ENCODE measurements at regions not wholly inside any gene's neighbourhood (a gene's known extent, or its start where the extent isn't known, plus 50 kb on each side); places are given as distances from the start of the nearest gene placed in this dataset.

- no peak overlapping the region for H4K8ac ChIP-seq (ENCODE audit: extremely low read depth, insufficient read depth, low read length)
- no peak overlapping the region for H3K56ac ChIP-seq (replicated peaks; ENCODE audit: insufficient read length, low read depth, low read length)
- peaks cover 0 to 3% of the 10 kb centered on the region in 2 experiments; a peak in 1 of 4 replicates for H3K9me3 ChIP-seq (ENCODE audit: insufficient read depth in 2 of 2, low read depth in 1 of 2, low read length in 1 of 2)
- H4K91ac ChIP-seq (replicated peaks; ENCODE audit: insufficient read length, low read length), result no peak overlapping the region
- H3K27me3 ChIP-seq (replicated peaks in 1 of 4; ENCODE audit: control insufficient read depth in 3 of 4, extremely low read depth in 1 of 4, insufficient read depth in 3 of 4, low read length in 3 of 4), result no peaks in the 10 kb centered on the region
- no peak overlapping the region for H2AK5ac ChIP-seq (ENCODE audit: low read depth, low read length)
- no peak overlapping the region for H3K14ac ChIP-seq (ENCODE audit: insufficient read length)
- no peaks in the 10 kb centered on the region for H3K79me1 ChIP-seq (ENCODE audit: low read depth, low read length)
- H2AFZ ChIP-seq (ENCODE audit: low read length), result no peak overlapping the region
- no peak overlapping the region for H2BK12ac ChIP-seq (ENCODE audit: low read depth, low read length)
- no peak overlapping the region for H4K5ac ChIP-seq (ENCODE audit: insufficient read length, low read depth, low read length)
- H2BK15ac ChIP-seq (ENCODE audit: low read length), result no peak overlapping the region
- no peak overlapping the region for H3K4me3 ChIP-seq (ENCODE audit: extremely low read depth in 1 of 4, insufficient read depth in 2 of 4, low read depth in 3 of 4, low read length in 4 of 4)
- TF ChIP-seq ATF3 (IDR thresholded peaks at IDR 0.05; ENCODE audit: insufficient read depth, low read depth, low read length) (no peak), CHD2 (IDR thresholded peaks at IDR 0.05; ENCODE audit: low read length) (no peak), MAX (IDR thresholded peaks at IDR 0.05) (no peak), ZNF274 (IDR thresholded peaks at IDR 0.05; ENCODE audit: borderline replicate concordance, extremely low read depth, low read length) (no peak), POLR2A (IDR thresholded peaks at IDR 0.05; ENCODE audit: control extremely low read depth in 1 of 2, low read depth in 2 of 2, low read length in 2 of 2) (no peak), SIX5 (IDR thresholded peaks at IDR 0.05; ENCODE audit: low read depth, low read length) (no peak), SRF (IDR thresholded peaks at IDR 0.05; ENCODE audit: low read depth, low read length) (no peak), SAP30 (IDR thresholded peaks at IDR 0.05; ENCODE audit: insufficient read depth, insufficient replicate concordance, low read length) (no peak), RBBP5 (IDR thresholded peaks at IDR 0.05; ENCODE audit: borderline replicate concordance, low read depth, low read length) (no peak), NRF1 (IDR thresholded peaks at IDR 0.05; ENCODE audit: low read depth, low read length) (no peak), GTF2F1 (IDR thresholded peaks at IDR 0.05; ENCODE audit: borderline replicate concordance, low read depth, low read length) (no peak), JUND (IDR thresholded peaks at IDR 0.05; ENCODE audit: low read length) (no peak), BRCA1 (IDR thresholded peaks at IDR 0.05; ENCODE audit: low read depth, low read length) (no peak), HDAC6 (IDR thresholded peaks at IDR 0.05; ENCODE audit: low read depth, low read length) (no peak)
- TF ChIP-seq, protein P1, sequence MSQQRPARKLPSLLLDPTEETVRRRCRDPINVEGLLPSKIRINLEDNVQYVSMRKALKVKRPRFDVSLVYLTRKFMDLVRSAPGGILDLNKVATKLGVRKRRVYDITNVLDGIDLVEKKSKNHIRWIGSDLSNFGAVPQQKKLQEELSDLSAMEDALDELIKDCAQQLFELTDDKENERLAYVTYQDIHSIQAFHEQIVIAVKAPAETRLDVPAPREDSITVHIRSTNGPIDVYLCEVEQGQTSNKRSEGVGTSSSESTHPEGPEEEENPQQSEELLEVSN (IDR thresholded peaks at IDR 0.05), result no peak
- no peak overlapping the region for H3K18ac ChIP-seq (ENCODE audit: extremely low read depth, low read length)
- ChIA-PET POLR2A (ENCODE audit: partially characterized antibody) (no interaction called here), CTCF (ENCODE audit: partially characterized antibody) (interaction anchor here (0.9 to 6.4 kb wide), 3 partner anchors 9 to 52 kb away, joined by 3 to 52 read pairs (median 4); no protein-coding TSS in a partner anchor)
- H3K4ac ChIP-seq (replicated peaks; ENCODE audit: insufficient read length, low read depth, low read length), result no peak overlapping the region
- DNase-seq (ENCODE audit: low read depth in 1 of 2, low spot score in 2 of 2) (no peak), FAIRE-seq (no peak)
- H3K79me2 ChIP-seq (ENCODE audit: control insufficient read depth in 1 of 2, insufficient read depth in 2 of 2, low read length in 2 of 2), result no peaks in the 10 kb centered on the region
- H3K4me1 ChIP-seq (replicated peaks in 1 of 4; ENCODE audit: control insufficient read depth in 3 of 4, insufficient read depth in 4 of 4, low read length in 3 of 4), result no peaks in the 10 kb centered on the region
- H3K4me2 ChIP-seq (ENCODE audit: insufficient read depth in 1 of 2, low read depth in 2 of 2, low read length in 2 of 2), result no peak overlapping the region
- H2BK20ac ChIP-seq (ENCODE audit: low read length), result no peak overlapping the region
- H3K36me3 ChIP-seq (ENCODE audit: control insufficient read depth in 2 of 4, insufficient read depth in 4 of 4, low read length in 3 of 4), result no peaks in the 10 kb centered on the region
- H2BK120ac ChIP-seq (replicated peaks; ENCODE audit: low read depth, low read length), result no peak overlapping the region
- no peaks in the 10 kb centered on the region for H3K23me2 ChIP-seq (ENCODE audit: low read depth, low read length)
- no peak overlapping the region for H3K9ac ChIP-seq (replicated peaks in 1 of 4; ENCODE audit: extremely low read depth in 1 of 4, low read depth in 3 of 4, low read length in 3 of 4)
- no peak overlapping the region for H3K27ac ChIP-seq (ENCODE audit: low read depth, low read length)
- no peaks in the 10 kb centered on the region for H4K20me1 ChIP-seq (replicated peaks in 1 of 2; ENCODE audit: control insufficient read depth in 1 of 2, insufficient read depth in 2 of 2, low read length in 2 of 2)
- H3K23ac ChIP-seq (ENCODE audit: insufficient read length), result no peak overlapping the region
- 89% methylated on average over 4 of the region's 4 CpGs; no CpG with 5 or more reads in 1 of the 2 experiments for WGBS, 2 experiments (ENCODE audit: extremely low coverage in 1 of 2, insufficient coverage in 1 of 2, insufficient read length in 1 of 2, insufficient replicate concordance in 2 of 2, low coverage in 1 of 2, low lambda C conversion rate in 2 of 2, missing lambda C conversion rate in 1 of 2)
- no peak overlapping the region for H2BK5ac ChIP-seq (ENCODE audit: low read depth, low read length)
Observed at GRCh38 chr2:14915983-14916382, 283.5 kb downstream of the LRATD1 start.
